Ovary (tissue), 7 donors: ENCODE measurements at regions not wholly inside any gene's neighbourhood (a gene's known extent, or its start where the extent isn't known, plus 50 kb on each side); places are given as distances from the start of the nearest gene placed in this dataset.

Experiments used
- DNase-seq, 5 donors: peaks; one replicate each; pipeline ENCODE4 v3.0.0-alpha.2; 2019 to 2020
- H3K27ac ChIP-seq, 2 donors: fragments of 200-600 bp; one replicate each; pipeline versions ENCODE4 v1.5.1 to v1.8.0; 2019 to 2022
- H3K27me3 ChIP-seq: fragments of 200-600 bp; one replicate; pipeline ENCODE4 v1.8.0; 2022
- H3K36me3 ChIP-seq: fragments of 200-600 bp; sonication (generic); one replicate; pipeline ENCODE4 v1.5.1; 2019
- H3K4me1 ChIP-seq: one replicate; pipeline ENCODE4 v1.8.1; 2013; ENCODE audit warnings: mild to moderate bottlenecking, moderate library complexity; ENCODE audit not compliant: insufficient read depth
- H3K4me3 ChIP-seq: fragments of 200-600 bp; sonication (generic); one replicate; pipeline ENCODE4 v1.5.1; 2017
- H3K9me3 ChIP-seq, 2 donors: fragments of 200-600 bp in 1 of 2; sonication (generic) in 1 of 2; one replicate each; pipeline versions ENCODE4 v1.5.1 to v1.8.1; 2013 to 2019; ENCODE audit warnings: mild to moderate bottlenecking in 1 of 2, moderate library complexity in 1 of 2
- EP300 ChIP-seq: sonication (generic); formaldehyde crosslinking; IDR thresholded peaks from one replicate; pipeline ENCODE4 v1.6.1; 2017; ENCODE audit warnings: antibody characterized with exemption
- POLR2A ChIP-seq: fragments of 450-650 bp; IDR thresholded peaks from one replicate; pipeline ENCODE4 v1.6.1; 2017; ENCODE audit warnings: antibody characterized with exemption, mild to moderate bottlenecking, moderate library complexity
- WGBS, 3 donors: extraction: QIAGEN DNeasy Blood & Tissue Kit in 1 of 3; methylation state at CpG; one replicate each; pipeline versions ENCODE4 v1.1.5 to v1.1.7; 2013 to 2017; 5-methylcytosine and 5-hydroxymethylcytosine counted together
- intact Hi-C, 4 donors: fragments of 100-400 bp; cut with DNase I; formaldehyde crosslinking; loops; one replicate each; pipeline versions ENCODE4 v1.11.0 to v1.15.1; 2022 to 2023
- TF ChIP-seq, protein P1 (sequence below), 3 donors: fragments of 450-650 bp in 2 of 3; fragments of 200-600 bp in 1 of 3; IDR thresholded peaks; one replicate each; pipeline versions ENCODE4 v1.5.1 to v1.8.0; 2016 to 2022; ENCODE audit warnings: antibody characterized with exemption in 3 of 3, mild to moderate bottlenecking in 1 of 3
- donor health status: DM: no; HTN: no; CAD: no; lungs with moderate emphysema.
- donor health status: DM: no; HTN: no; CAD: no.
- donor health status: Bipolar disorder and iron deficiency.
- donor health status: DM: no; HTN: no; CAD: no.
- donor health status: DM: yes; HTN: yes; CAD: no.

GRCh38 chr9:19699756-19700155 is 89.1 kb downstream of the SLC24A2 start:
- intact Hi-C loops: loop anchor here in 1 of 4 donors (10.0 kb wide), 1 partner anchor 45 kb away; no protein-coding TSS in a partner anchor

DNA sequence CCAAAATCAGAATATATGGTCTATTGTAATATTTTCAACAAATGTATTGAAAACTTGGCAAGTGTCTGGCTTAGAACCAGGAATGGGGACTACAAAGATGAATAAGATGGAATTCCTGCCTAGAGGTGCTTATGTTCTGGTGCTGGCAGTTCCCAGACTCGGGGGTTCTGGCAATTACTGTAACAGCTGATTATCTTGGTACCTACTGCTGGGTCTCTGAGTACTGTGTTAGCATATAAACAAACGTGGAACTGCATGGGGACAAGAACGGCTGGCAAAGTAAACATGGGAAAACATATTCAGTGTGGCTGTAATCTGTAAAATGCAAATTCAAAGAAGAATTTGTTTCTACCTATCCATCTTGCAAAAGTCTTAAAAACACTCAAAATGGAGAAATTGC is 89.9 kb downstream of the SLC24A2 start:
- WGBS, 3 donors: 31 to 33% (median 31%) methylated on average over 3 of the region's 3 CpGs
- no peak overlapping the region for H3K27ac ChIP-seq
- intact Hi-C loops: no loop called here

More at GRCh38 chr9:19699756-19700155, 89.1 kb downstream of the SLC24A2 start:
- H3K9me3 ChIP-seq: no peaks in the 10 kb centered on the region
- H3K36me3 ChIP-seq: no peaks in the 10 kb centered on the region
- DNase-seq: no peak
- WGBS, 3 donors: 22 to 33% (median 30%) methylated on average over 3 of the region's 3 CpGs
- TF ChIP-seq, protein P1, sequence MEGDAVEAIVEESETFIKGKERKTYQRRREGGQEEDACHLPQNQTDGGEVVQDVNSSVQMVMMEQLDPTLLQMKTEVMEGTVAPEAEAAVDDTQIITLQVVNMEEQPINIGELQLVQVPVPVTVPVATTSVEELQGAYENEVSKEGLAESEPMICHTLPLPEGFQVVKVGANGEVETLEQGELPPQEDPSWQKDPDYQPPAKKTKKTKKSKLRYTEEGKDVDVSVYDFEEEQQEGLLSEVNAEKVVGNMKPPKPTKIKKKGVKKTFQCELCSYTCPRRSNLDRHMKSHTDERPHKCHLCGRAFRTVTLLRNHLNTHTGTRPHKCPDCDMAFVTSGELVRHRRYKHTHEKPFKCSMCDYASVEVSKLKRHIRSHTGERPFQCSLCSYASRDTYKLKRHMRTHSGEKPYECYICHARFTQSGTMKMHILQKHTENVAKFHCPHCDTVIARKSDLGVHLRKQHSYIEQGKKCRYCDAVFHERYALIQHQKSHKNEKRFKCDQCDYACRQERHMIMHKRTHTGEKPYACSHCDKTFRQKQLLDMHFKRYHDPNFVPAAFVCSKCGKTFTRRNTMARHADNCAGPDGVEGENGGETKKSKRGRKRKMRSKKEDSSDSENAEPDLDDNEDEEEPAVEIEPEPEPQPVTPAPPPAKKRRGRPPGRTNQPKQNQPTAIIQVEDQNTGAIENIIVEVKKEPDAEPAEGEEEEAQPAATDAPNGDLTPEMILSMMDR (IDR thresholded peaks at IDR 0.05): no peak
- TF ChIP-seq EP300: no peak
- TF ChIP-seq POLR2A: no peak
- H3K27me3 ChIP-seq: no peaks in the 10 kb centered on the region
- H3K4me3 ChIP-seq: no peak overlapping the region
- H3K27ac ChIP-seq: no peak overlapping the region
- no peaks in the 10 kb centered on the region for H3K4me1 ChIP-seq

DNA sequence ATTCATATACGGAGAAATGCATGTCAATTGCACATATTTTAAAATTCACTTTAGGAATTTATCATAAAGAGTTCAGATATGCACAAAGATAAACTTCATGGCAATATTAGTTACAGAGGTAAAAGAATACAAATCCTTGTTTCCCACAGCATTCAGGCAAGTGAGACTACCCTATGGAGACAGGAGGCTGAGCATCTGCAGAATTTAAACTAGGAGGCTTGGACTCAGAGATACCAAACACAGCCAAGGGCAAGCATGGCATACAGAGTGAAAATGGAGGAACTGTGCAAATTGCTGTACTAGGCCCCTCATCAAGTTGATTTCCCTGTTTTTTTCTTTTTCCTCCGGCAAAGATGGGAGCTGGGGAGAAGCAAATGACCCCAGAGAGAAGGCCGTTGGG is 94.2 kb downstream of the SLC24A2 start:
- H3K4me1 ChIP-seq: no peaks in the 10 kb centered on the region
- intact Hi-C loops: no loop called here
- WGBS, 3 donors: 70 to 83% (median 78%) methylated on average over 3 of the region's 3 CpGs
- H3K4me3 ChIP-seq: no peak overlapping the region
- no peak for TF ChIP-seq POLR2A
- TF ChIP-seq, protein P1 (IDR thresholded peaks at IDR 0.05): no peak
- TF ChIP-seq EP300: no peak
- DNase-seq: no peak
- no peaks in the 10 kb centered on the region for H3K9me3 ChIP-seq
- no peak overlapping the region for H3K27ac ChIP-seq
- H3K27me3 ChIP-seq: no peaks in the 10 kb centered on the region
- no peaks in the 10 kb centered on the region for H3K36me3 ChIP-seq

More for the DNA sequence above, 89.9 kb downstream of the SLC24A2 start:
- Histone ChIP-seq H3K4me3 (no peak overlapping the region), H3K36me3 (no peaks in the 10 kb centered on the region), H3K4me1 (no peaks in the 10 kb centered on the region), H3K27me3 (no peaks in the 10 kb centered on the region), H3K9me3 (no peaks in the 10 kb centered on the region)
- TF ChIP-seq EP300 (no peak), POLR2A (no peak)
- TF ChIP-seq, protein P1 (IDR thresholded peaks at IDR 0.05): no peak
- DNase-seq: no peak

DNA sequence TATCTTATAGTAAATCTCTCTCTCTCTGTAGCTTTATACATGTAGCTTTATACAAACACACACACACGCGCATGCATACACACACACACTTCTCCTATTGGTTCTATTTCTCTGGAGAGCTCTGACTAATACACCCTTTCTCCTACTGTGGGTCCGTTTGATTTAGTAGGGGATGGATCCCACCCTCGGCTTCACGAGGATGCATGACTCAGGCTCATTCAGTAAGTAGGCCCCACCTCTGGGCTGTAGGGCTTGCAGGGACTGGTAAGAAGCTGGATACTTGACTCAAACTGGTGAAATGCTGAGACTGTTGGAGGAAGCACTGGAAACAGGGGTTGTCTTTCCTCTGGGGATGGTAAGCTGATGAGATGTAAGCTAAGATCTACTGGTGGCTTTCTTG is 98.7 kb downstream of the SLC24A2 start:
- no peak for DNase-seq
- Histone ChIP-seq H3K9me3 (no peaks in the 10 kb centered on the region), H3K4me1 (no peaks in the 10 kb centered on the region), H3K4me3 (no peak overlapping the region), H3K27me3 (no peaks in the 10 kb centered on the region), H3K36me3 (no peaks in the 10 kb centered on the region), H3K27ac (no peak overlapping the region)
- WGBS, 3 donors: 76 to 79% (median 77%) methylated on average over 5 of the region's 5 CpGs
- no peak for TF ChIP-seq POLR2A
- TF ChIP-seq, protein P1 (IDR thresholded peaks at IDR 0.05): no peak
- no peak for TF ChIP-seq EP300
- intact Hi-C loops: no loop called here
